ENCODE measurements at regions not wholly inside any gene's neighbourhood (a gene's known extent, or its start where the extent isn't known, plus 50 kb on each side); places are given as distances from the start of the nearest gene placed in this dataset.
"Not testable (repeated sequence)": the region's sequence is repeated elsewhere in the genome, so short reads cannot be mapped to it uniquely, and the experiment has no call there.

GRCh38 chr10:118873091-118873737, 118.4 kb upstream of the CACUL1 start:
- Mint-ChIP-seq H3K36me3 (peaks cover 0 to 14% (median 0%) of the 10 kb centered on the region in 5 donors), H3K9me3 (peaks cover 0 to 25% (median 6%) of the 10 kb centered on the region in 11 donors), H3K4me1 (no peaks in the 10 kb centered on the region), H3K4me3 (no peak overlapping the region), H3K27ac (no peak overlapping the region), H3K27me3 (peaks cover 23 to 51% (median 40%) of the 10 kb centered on the region in 5 donors)
- ChIA-PET POLR2A (no interaction called here), CTCF (no interaction called here)
- H3K4me1 ChIP-seq (ENCODE audit: control insufficient read depth in 2 of 2, insufficient read depth in 2 of 2, low read length in 2 of 2), result no peaks in the 10 kb centered on the region
- peaks cover 0 to 13% of the 10 kb centered on the region in 2 donors for H3K27me3 ChIP-seq (ENCODE audit: control insufficient read depth in 2 of 2, insufficient read depth in 2 of 2, low read length in 2 of 2)
- intact Hi-C loops (cut with micrococcal nuclease), result no loop called here
- no peaks in the 10 kb centered on the region for H3K36me3 ChIP-seq (ENCODE audit: control insufficient read depth in 2 of 3, insufficient read depth in 3 of 3, low read length in 3 of 3)
- H3K27ac ChIP-seq (ENCODE audit: low read depth, low read length), result no peak overlapping the region
- no peak for ATAC-seq
- peaks cover 0 to 5% (median 0%) of the 10 kb centered on the region in 3 experiments for H3K9me3 ChIP-seq (ENCODE audit: control insufficient read depth in 2 of 3, low read length in 3 of 3)
- no peak for DNase-seq
- no peak overlapping the region for H3K4me3 ChIP-seq (ENCODE audit: low read length)

- Histone ChIP-seq H3K36me3 (ENCODE audit: control insufficient read depth in 2 of 3, insufficient read depth in 3 of 3, low read length in 3 of 3) (no peaks in the 10 kb centered on the region), H3K9me3 (ENCODE audit: control insufficient read depth in 2 of 3, low read length in 3 of 3) (peaks cover 0 to 5% (median 0%) of the 10 kb centered on the region in 3 experiments), H3K4me3 (ENCODE audit: low read length) (no peak overlapping the region), H3K4me1 (ENCODE audit: control insufficient read depth in 2 of 2, insufficient read depth in 2 of 2, low read length in 2 of 2) (no peaks in the 10 kb centered on the region), H3K27me3 (ENCODE audit: control insufficient read depth in 2 of 2, insufficient read depth in 2 of 2, low read length in 2 of 2) (peaks cover 0 to 13% of the 10 kb centered on the region in 2 donors), H3K27ac (ENCODE audit: low read depth, low read length) (no peak overlapping the region)
- no peak overlapping the region for H3K27ac Mint-ChIP-seq
- CTCF ChIA-PET, result no interaction called here
- POLR2A ChIA-PET, result no interaction called here
- no peak for ATAC-seq
- peaks cover 0 to 14% (median 0%) of the 10 kb centered on the region in 5 donors for H3K36me3 Mint-ChIP-seq
- intact Hi-C loops (cut with micrococcal nuclease), result no loop called here
- H3K4me3 Mint-ChIP-seq, result no peak overlapping the region
- peaks cover 23 to 51% (median 41%) of the 10 kb centered on the region in 5 donors for H3K27me3 Mint-ChIP-seq
- no peak for DNase-seq
- H3K4me1 Mint-ChIP-seq, result no peaks in the 10 kb centered on the region
- peaks cover 0 to 25% (median 6%) of the 10 kb centered on the region in 11 donors for H3K9me3 Mint-ChIP-seq
Measured at GRCh38 chr10:118873738-118874105, 119.0 kb upstream of the CACUL1 start.

DNA sequence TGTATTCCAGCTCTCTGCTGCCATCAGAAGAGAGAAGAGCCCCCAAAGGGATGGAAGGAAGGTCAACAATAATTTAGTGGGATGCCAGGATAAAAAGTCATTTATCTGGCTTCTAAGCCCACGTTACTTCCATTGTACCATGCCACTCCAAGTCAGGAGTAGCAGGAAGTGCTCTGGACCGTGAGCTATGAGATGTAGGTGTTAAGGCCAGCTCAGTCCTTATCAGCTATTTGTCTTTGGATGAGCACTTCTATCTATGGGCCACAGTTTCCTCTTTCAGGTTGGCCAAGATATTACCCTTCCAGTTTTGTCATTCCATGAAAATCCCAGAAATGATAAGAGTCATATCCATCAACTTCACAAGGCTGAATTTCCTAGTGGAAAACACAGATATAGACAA, 119.4 kb upstream of the CACUL1 start:
- Mint-ChIP-seq H3K4me3 (no peak overlapping the region), H3K4me1 (no peaks in the 10 kb centered on the region), H3K36me3 (peaks cover 0 to 14% (median 0%) of the 10 kb centered on the region in 5 donors), H3K27me3 (peaks cover 28 to 51% (median 45%) of the 10 kb centered on the region in 5 donors), H3K9me3 (peaks cover 0 to 25% (median 6%) of the 10 kb centered on the region in 11 donors), H3K27ac (no peak overlapping the region)
- no peak overlapping the region for H3K4me3 ChIP-seq (ENCODE audit: low read length)
- H3K27ac ChIP-seq (ENCODE audit: low read depth, low read length), result no peak overlapping the region
- DNase-seq (no peak), ATAC-seq (no peak)
- no peaks in the 10 kb centered on the region for H3K36me3 ChIP-seq (ENCODE audit: control insufficient read depth in 2 of 3, insufficient read depth in 3 of 3, low read length in 3 of 3)
- ChIA-PET POLR2A (no interaction called here), CTCF (no interaction called here)
- peaks cover 0 to 5% (median 0%) of the 10 kb centered on the region in 3 experiments for H3K9me3 ChIP-seq (ENCODE audit: control insufficient read depth in 2 of 3, low read length in 3 of 3)
- H3K4me1 ChIP-seq (ENCODE audit: control insufficient read depth in 2 of 2, insufficient read depth in 2 of 2, low read length in 2 of 2), result no peaks in the 10 kb centered on the region
- peaks cover 0 to 13% of the 10 kb centered on the region in 2 donors for H3K27me3 ChIP-seq (ENCODE audit: control insufficient read depth in 2 of 2, insufficient read depth in 2 of 2, low read length in 2 of 2)
- intact Hi-C loops (cut with micrococcal nuclease), result no loop called here

DNA sequence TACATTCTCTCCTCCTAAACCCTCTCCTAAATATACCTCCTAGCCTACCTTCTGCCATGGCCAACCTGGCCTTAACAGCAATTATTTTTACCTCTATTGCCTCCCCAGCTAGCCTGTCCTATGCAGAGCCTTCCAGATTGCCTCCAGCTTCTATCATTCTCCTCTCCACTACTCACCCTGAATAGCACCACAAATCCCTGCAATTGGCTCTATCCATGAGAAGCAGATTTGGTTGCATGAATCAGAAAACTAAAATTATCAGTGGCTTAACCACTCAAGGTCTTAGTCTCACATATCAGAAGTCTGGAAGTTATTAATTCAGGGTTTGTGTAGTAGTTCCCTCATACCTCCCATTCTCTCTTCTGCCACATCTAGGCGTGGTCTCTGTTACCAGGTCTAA, 120.3 kb upstream of the CACUL1 start:
- Histone ChIP-seq H3K9me3 (ENCODE audit: control insufficient read depth in 2 of 3, low read length in 3 of 3) (peaks cover 0 to 5% (median 0%) of the 10 kb centered on the region in 3 experiments), H3K4me3 (ENCODE audit: low read length) (no peak overlapping the region), H3K27me3 (ENCODE audit: control insufficient read depth in 2 of 2, insufficient read depth in 2 of 2, low read length in 2 of 2) (peaks cover 0 to 13% of the 10 kb centered on the region in 2 donors), H3K27ac (ENCODE audit: low read depth, low read length) (no peak overlapping the region), H3K4me1 (ENCODE audit: control insufficient read depth in 2 of 2, insufficient read depth in 2 of 2, low read length in 2 of 2) (no peaks in the 10 kb centered on the region), H3K36me3 (ENCODE audit: control insufficient read depth in 2 of 3, insufficient read depth in 3 of 3, low read length in 3 of 3) (no peaks in the 10 kb centered on the region)
- intact Hi-C loops (cut with micrococcal nuclease), result no loop called here
- no peak overlapping the region for H3K4me3 Mint-ChIP-seq
- H3K27ac Mint-ChIP-seq, result no peak overlapping the region
- H3K4me1 Mint-ChIP-seq, result no peaks in the 10 kb centered on the region
- CTCF ChIA-PET, result no interaction called here
- no peak for DNase-seq
- POLR2A ChIA-PET, result no interaction called here
- peaks cover 28 to 53% (median 45%) of the 10 kb centered on the region in 5 donors for H3K27me3 Mint-ChIP-seq
- ATAC-seq, result no peak
- H3K9me3 Mint-ChIP-seq, result peaks cover 0 to 25% (median 6%) of the 10 kb centered on the region in 11 donors
- peaks cover 0 to 14% (median 0%) of the 10 kb centered on the region in 5 donors for H3K36me3 Mint-ChIP-seq

DNA sequence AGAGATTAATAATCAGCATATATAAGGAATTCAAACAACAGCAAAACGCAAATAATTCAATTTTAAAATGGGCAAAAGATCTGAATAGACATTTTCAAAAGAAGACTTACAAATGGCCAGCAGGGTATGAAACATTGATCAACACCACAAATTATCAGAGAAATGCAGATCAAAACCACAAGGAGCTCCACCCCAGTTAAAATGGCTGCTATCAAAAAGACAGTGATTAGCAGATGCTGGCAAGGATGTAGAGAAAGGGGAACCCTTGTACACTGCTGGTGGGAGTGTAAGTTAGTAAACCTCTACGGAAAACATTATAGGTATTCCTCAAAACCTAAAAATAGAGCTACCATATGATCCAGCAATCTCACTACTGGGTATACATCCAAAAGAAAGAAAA, 128.0 kb upstream of the CACUL1 start:
- Histone ChIP-seq H3K27me3 (ENCODE audit: control insufficient read depth in 2 of 2, insufficient read depth in 2 of 2, low read length in 2 of 2) (no peaks in the 10 kb centered on the region), H3K27ac (ENCODE audit: low read depth, low read length) (no peak overlapping the region), H3K9me3 (ENCODE audit: control insufficient read depth in 2 of 3, low read length in 3 of 3) (no peaks in the 10 kb centered on the region), H3K36me3 (ENCODE audit: control insufficient read depth in 2 of 3, insufficient read depth in 3 of 3, low read length in 3 of 3) (no peaks in the 10 kb centered on the region), H3K4me3 (ENCODE audit: low read length) (no peak overlapping the region), H3K4me1 (ENCODE audit: control insufficient read depth in 2 of 2, insufficient read depth in 2 of 2, low read length in 2 of 2) (no peaks in the 10 kb centered on the region)
- H3K36me3 Mint-ChIP-seq, result no peaks in the 10 kb centered on the region
- intact Hi-C loops (cut with micrococcal nuclease), result no loop called here
- ChIA-PET POLR2A (no interaction called here), CTCF (no interaction called here)
- H3K4me1 Mint-ChIP-seq, result no peaks in the 10 kb centered on the region
- H3K27me3 Mint-ChIP-seq, result peaks cover 9 to 29% (median 17%) of the 10 kb centered on the region in 5 donors
- no peak for ATAC-seq
- H3K9me3 Mint-ChIP-seq, result peaks cover 0 to 5% (median 0%) of the 10 kb centered on the region in 11 donors
- H3K27ac Mint-ChIP-seq, result no peak overlapping the region
- no peak overlapping the region for H3K4me3 Mint-ChIP-seq
- DNase-seq, result no peak

DNA sequence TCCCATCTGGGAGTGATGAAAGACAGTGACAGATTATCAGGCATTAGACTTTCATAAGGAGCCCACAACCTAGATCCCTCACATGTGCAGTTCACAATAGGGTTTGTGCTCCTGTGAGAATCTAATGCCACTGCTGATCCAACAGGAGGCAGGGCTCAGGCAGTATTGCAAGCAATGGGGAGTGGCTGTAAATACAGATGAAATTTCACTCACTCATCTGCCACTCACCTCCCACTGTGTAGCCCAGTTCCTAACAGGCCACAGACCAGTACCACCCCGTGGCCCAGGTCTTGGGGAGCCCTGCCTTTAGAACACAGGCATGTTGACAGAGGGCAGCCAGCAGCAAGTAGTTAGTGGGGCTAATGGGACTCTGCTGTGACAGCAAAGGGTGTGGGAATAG, 137.3 kb upstream of the NANOS1 start:
- intact Hi-C loops (cut with micrococcal nuclease), result no loop called here
- ChIA-PET CTCF (no interaction called here), POLR2A (no interaction called here)
- peaks cover 2 to 36% (median 25%) of the 10 kb centered on the region in 5 donors for H3K27me3 Mint-ChIP-seq
- DNase-seq (no peak), ATAC-seq (no peak)
- H3K36me3 Mint-ChIP-seq, result peaks cover 0 to 5% (median 0%) of the 10 kb centered on the region in 5 donors
- Histone ChIP-seq H3K27me3 (ENCODE audit: control insufficient read depth in 2 of 2, insufficient read depth in 2 of 2, low read length in 2 of 2) (no peaks in the 10 kb centered on the region), H3K4me3 (ENCODE audit: low read length) (no peak overlapping the region), H3K36me3 (ENCODE audit: control insufficient read depth in 2 of 3, insufficient read depth in 3 of 3, low read length in 3 of 3) (no peaks in the 10 kb centered on the region), H3K27ac (ENCODE audit: low read depth, low read length) (no peak overlapping the region), H3K9me3 (ENCODE audit: control insufficient read depth in 2 of 3, low read length in 3 of 3) (no peaks in the 10 kb centered on the region), H3K4me1 (ENCODE audit: control insufficient read depth in 2 of 2, insufficient read depth in 2 of 2, low read length in 2 of 2) (no peaks in the 10 kb centered on the region)
- no peak overlapping the region for H3K4me3 Mint-ChIP-seq
- peaks cover 0 to 26% (median 11%) of the 10 kb centered on the region in 11 donors for H3K9me3 Mint-ChIP-seq
- H3K4me1 Mint-ChIP-seq, result peaks cover 0 to 1% (median 0%) of the 10 kb centered on the region in 7 donors
- H3K27ac Mint-ChIP-seq, result no peak overlapping the region

- H3K4me3 ChIP-seq (ENCODE audit: low read length); H3K4me1 ChIP-seq (ENCODE audit: control insufficient read depth in 2 of 2, insufficient read depth in 2 of 2, low read length in 2 of 2); H3K36me3 Mint-ChIP-seq; ATAC-seq; H3K27ac Mint-ChIP-seq; H3K9me3 ChIP-seq (ENCODE audit: control insufficient read depth in 2 of 3, low read length in 3 of 3); H3K4me1 Mint-ChIP-seq; POLR2A ChIA-PET; H3K27ac ChIP-seq (ENCODE audit: low read depth, low read length); H3K36me3 ChIP-seq (ENCODE audit: control insufficient read depth in 2 of 3, insufficient read depth in 3 of 3, low read length in 3 of 3); H3K4me3 Mint-ChIP-seq; H3K27me3 ChIP-seq (ENCODE audit: control insufficient read depth in 2 of 2, insufficient read depth in 2 of 2, low read length in 2 of 2); CTCF ChIA-PET; DNase-seq; intact Hi-C loops (cut with micrococcal nuclease): not testable (repeated sequence)
- Mint-ChIP-seq H3K9me3 (peaks cover 0 to 26% (median 11%) of the 10 kb centered on the region in 11 donors), H3K27me3 (peaks cover 2 to 24% (median 13%) of the 10 kb centered on the region in 5 donors)
Measured at GRCh38 chr10:118894891-118895290, 134.6 kb upstream of the NANOS1 start.

Data from naive thymus-derived CD4-positive, alpha-beta T cell (primary cell).